ENCODE measurements at regions not wholly inside any gene's neighbourhood (a gene's known extent, or its start where the extent isn't known, plus 50 kb on each side); places are given as distances from the start of the nearest gene placed in this dataset.

DNA sequence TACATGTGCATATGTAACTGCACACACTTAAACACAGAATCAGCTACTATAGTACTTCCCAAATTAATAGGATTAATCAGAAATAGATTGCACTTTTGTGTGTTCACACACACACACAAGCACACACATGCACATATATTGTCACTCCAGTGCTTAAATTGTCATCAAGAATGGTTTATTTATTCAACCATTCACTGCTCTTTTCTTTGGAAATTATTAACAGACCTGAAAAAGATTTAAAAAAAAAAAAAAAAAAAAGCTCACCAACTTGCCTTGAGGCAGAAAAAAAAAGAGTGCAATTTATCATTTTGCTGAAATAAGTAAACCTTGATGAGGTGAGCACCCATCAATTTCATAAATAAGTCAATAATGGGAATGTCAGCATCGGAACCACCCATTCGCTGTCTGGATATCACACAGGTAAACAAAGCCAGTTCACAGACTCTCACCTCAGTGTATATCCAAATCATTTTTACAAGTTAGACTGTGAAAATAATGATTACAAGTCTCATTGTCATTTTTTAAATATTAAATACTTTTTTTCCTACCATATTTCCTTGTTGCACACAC, 562.8 kb downstream of the BNC2 start:
- TF ChIP-seq, protein P1, sequence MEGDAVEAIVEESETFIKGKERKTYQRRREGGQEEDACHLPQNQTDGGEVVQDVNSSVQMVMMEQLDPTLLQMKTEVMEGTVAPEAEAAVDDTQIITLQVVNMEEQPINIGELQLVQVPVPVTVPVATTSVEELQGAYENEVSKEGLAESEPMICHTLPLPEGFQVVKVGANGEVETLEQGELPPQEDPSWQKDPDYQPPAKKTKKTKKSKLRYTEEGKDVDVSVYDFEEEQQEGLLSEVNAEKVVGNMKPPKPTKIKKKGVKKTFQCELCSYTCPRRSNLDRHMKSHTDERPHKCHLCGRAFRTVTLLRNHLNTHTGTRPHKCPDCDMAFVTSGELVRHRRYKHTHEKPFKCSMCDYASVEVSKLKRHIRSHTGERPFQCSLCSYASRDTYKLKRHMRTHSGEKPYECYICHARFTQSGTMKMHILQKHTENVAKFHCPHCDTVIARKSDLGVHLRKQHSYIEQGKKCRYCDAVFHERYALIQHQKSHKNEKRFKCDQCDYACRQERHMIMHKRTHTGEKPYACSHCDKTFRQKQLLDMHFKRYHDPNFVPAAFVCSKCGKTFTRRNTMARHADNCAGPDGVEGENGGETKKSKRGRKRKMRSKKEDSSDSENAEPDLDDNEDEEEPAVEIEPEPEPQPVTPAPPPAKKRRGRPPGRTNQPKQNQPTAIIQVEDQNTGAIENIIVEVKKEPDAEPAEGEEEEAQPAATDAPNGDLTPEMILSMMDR (IDR thresholded peaks at IDR 0.05; ENCODE audit: poor library complexity), result no peak
- no peak for TF ChIP-seq EZH2 (IDR thresholded peaks at IDR 0.05; ENCODE audit: borderline replicate concordance)
